Thoracic aorta (tissue), 2 donors: ENCODE measurements at regions not wholly inside any gene's neighbourhood (a gene's known extent, or its start where the extent isn't known, plus 50 kb on each side); places are given as distances from the start of the nearest gene placed in this dataset.

Source experiments
- ATAC-seq: fragments of 150-250 bp; one replicate; pipeline ENCODE4 v1.8.0; 2017; ENCODE audit warnings: low read depth; ENCODE audit not compliant: insufficient number of reproducible peaks, low FRiP score
- DNase-seq: peaks from one replicate; pipeline ENCODE4 v3.0.0-alpha.2; 2020; ENCODE audit warnings: low spot score
- H3K27ac ChIP-seq, 2 donors: fragments of 200-600 bp; sonication (generic); 1 replicate in 1 of 2; 2 replicates in 1 of 2; pipeline ENCODE4 v1.5.1; 2016; ENCODE audit warnings: mild to moderate bottlenecking in 2 of 2, moderate library complexity in 2 of 2
- H3K27me3 ChIP-seq: fragments of 200-600 bp; sonication (generic); replicated peaks from 2 replicates; pipeline ENCODE4 v1.6.0; 2016; ENCODE audit warnings: mild to moderate bottlenecking; ENCODE audit not compliant: insufficient read depth
- H3K36me3 ChIP-seq: fragments of 200-600 bp; sonication (generic); one replicate; pipeline ENCODE4 v1.5.1; 2016
- H3K4me1 ChIP-seq, 2 donors: fragments of 200-600 bp; sonication (generic); 1 replicate in 1 of 2; 2 replicates in 1 of 2; pipeline versions ENCODE4 v1.5.1 to v1.6.0; 2016; ENCODE audit warnings: low read depth in 2 of 2, mild to moderate bottlenecking in 1 of 2; ENCODE audit not compliant: control insufficient read depth in 1 of 2
- H3K4me3 ChIP-seq: fragments of 200-600 bp; sonication (generic); 2 replicates; pipeline ENCODE4 v1.5.1; 2016; ENCODE audit warnings: mild to moderate bottlenecking
- H3K9me3 ChIP-seq: fragments of 200-600 bp; sonication (generic); 2 replicates; pipeline ENCODE4 v1.5.1; 2016
- CTCF ChIP-seq: fragments of 200-600 bp; sonication (generic); IDR thresholded peaks from one replicate; pipeline ENCODE4 v1.5.1; 2019; ENCODE audit warnings: antibody characterized with exemption

GRCh38 chr9:1254071-1254470 lies 203.9 kb downstream of the DMRT2 start:
- DNase-seq (no peak), ATAC-seq (no peak)
- Histone ChIP-seq H3K27ac (no peak overlapping the region), H3K27me3 (no peaks in the 10 kb centered on the region), H3K4me1 (no peaks in the 10 kb centered on the region), H3K36me3 (no peaks in the 10 kb centered on the region), H3K9me3 (no peaks in the 10 kb centered on the region), H3K4me3 (no peak overlapping the region)
- no peak for TF ChIP-seq CTCF

GRCh38 chr9:1256178-1256577 lies 206.0 kb downstream of the DMRT2 start:
- Histone ChIP-seq H3K36me3 (no peaks in the 10 kb centered on the region), H3K27me3 (no peaks in the 10 kb centered on the region), H3K27ac (no peak overlapping the region), H3K4me1 (no peaks in the 10 kb centered on the region), H3K9me3 (no peaks in the 10 kb centered on the region), H3K4me3 (no peak overlapping the region)
- no peak for ATAC-seq
- TF ChIP-seq CTCF, result no peak
- no peak for DNase-seq

GRCh38 chr9:1261266-1261665 lies 211.1 kb downstream of the DMRT2 start:
- no peak for DNase-seq
- H3K4me3 ChIP-seq, result no peak overlapping the region
- no peak for TF ChIP-seq CTCF
- H3K4me1 ChIP-seq, result no peaks in the 10 kb centered on the region
- no peak for ATAC-seq
- no peaks in the 10 kb centered on the region for H3K36me3 ChIP-seq
- no peaks in the 10 kb centered on the region for H3K27me3 ChIP-seq
- no peak overlapping the region for H3K27ac ChIP-seq
- no peaks in the 10 kb centered on the region for H3K9me3 ChIP-seq

- DNase-seq (no peak), ATAC-seq (no peak)
- Histone ChIP-seq H3K27me3 (no peaks in the 10 kb centered on the region), H3K27ac (no peak overlapping the region), H3K4me3 (no peak overlapping the region), H3K36me3 (no peaks in the 10 kb centered on the region), H3K9me3 (no peaks in the 10 kb centered on the region), H3K4me1 (no peaks in the 10 kb centered on the region)
- no peak for TF ChIP-seq CTCF
Observed at GRCh38 chr9:1261879-1262766, 212.0 kb downstream of the DMRT2 start.

- no peak for ATAC-seq
- TF ChIP-seq CTCF, result no peak
- Histone ChIP-seq H3K36me3 (no peaks in the 10 kb centered on the region), H3K4me1 (no peaks in the 10 kb centered on the region), H3K9me3 (no peaks in the 10 kb centered on the region), H3K27ac (no peak overlapping the region), H3K27me3 (no peaks in the 10 kb centered on the region), H3K4me3 (no peak overlapping the region)
- DNase-seq, result no peak
Observed at GRCh38 chr9:1267141-1267570, 217.0 kb downstream of the DMRT2 start.
